ENCODE measurements at regions not wholly inside any gene's neighbourhood (a gene's known extent, or its start where the extent isn't known, plus 50 kb on each side); places are given as distances from the start of the nearest gene placed in this dataset.

DNA sequence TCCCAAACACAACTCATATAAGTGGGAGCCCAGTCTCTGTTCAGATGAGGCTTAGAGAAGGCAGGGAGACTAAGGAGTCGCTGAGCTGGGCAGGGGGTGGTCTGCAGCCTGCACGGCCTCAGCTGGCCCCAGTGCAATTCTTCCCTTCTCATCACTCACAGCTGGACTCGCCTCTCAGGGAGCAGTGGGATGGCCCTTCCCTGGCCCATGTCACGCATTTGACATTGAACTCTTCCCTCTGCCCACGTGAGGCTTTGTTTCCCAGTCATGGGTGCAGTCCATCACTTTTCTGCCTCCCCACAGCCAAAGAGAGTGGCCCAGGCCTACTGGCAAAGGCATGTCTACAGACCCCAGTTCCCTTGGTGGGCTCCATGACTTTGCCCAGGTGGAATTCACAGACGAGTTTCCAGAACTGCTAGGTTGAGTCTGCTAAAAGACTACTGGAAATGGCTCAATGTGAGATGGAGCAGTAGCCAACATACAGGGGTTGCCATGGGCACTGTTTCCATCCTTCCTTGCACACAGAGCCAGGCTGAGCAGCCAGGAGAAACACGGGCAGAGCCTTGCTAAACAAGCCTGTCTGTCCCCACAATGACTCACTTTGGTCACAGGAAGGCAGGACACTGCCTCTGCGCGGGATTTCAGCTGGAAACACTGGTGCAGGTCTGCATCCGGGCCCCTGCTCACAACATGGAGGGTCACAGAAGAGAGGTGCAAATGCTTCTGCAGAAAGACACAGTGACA, 90.1 kb downstream of the OAT start:
- TF ChIP-seq POLR2A (IDR thresholded peaks at IDR 0.05) (no peak), POLR2AphosphoS5 (IDR thresholded peaks at IDR 0.05; ENCODE audit: insufficient read depth in 1 of 2, low read depth in 1 of 2) (no peak)
